ENCODE measurements at regions not wholly inside any gene's neighbourhood (a gene's known extent, or its start where the extent isn't known, plus 50 kb on each side); places are given as distances from the start of the nearest gene placed in this dataset.
A peak's percentile ranks its signal among the peaks of the same experiment; 100 is the strongest.

GRCh38 chr1:224541901-224542630 lies 74.1 kb upstream of the CNIH3 start:
- Histone ChIP-seq H3K4me1 (ENCODE audit: control insufficient read depth, insufficient read depth, low read length) (no peaks in the 10 kb centered on the region), H3K9me3 (replicated peaks; ENCODE audit: control insufficient read depth, insufficient read depth, low read length) (no peaks in the 10 kb centered on the region), H3K9ac (ENCODE audit: control insufficient read depth, insufficient read depth, low read length) (no peak overlapping the region), H4K20me1 (ENCODE audit: control insufficient read depth, insufficient read depth) (no peaks in the 10 kb centered on the region), H3K27me3 (replicated peaks in 1 of 2; ENCODE audit: control insufficient read depth in 2 of 2, insufficient read depth in 2 of 2, low read length in 1 of 2) (peaks cover 0 to 3% of the 10 kb centered on the region in 2 experiments; a peak in 3 of 4 replicates), H3K79me2 (ENCODE audit: control insufficient read depth, insufficient read depth, low read length) (no peaks in the 10 kb centered on the region), H2AFZ (ENCODE audit: control insufficient read depth, low read depth, low read length) (no peak overlapping the region), H3K4me3 (no peak overlapping the region), H3K4me2 (ENCODE audit: control insufficient read depth, insufficient read depth) (no peak overlapping the region), H3K36me3 (ENCODE audit: control insufficient read depth in 2 of 2, insufficient read depth in 2 of 2, low read length in 1 of 2) (no peaks in the 10 kb centered on the region), H3K27ac (ENCODE audit: control insufficient read depth, insufficient read depth) (no peak overlapping the region)
- in situ Hi-C loops (cut with MboI): no loop called here
- intact Hi-C loops (cut with micrococcal nuclease; ENCODE audit: unreplicated experiment): no loop called here
- POLR2A ChIA-PET: no interaction called here
- DNase-seq (ENCODE audit: low read depth, low spot score) (no peak), FAIRE-seq (no peak), ATAC-seq (no peak)
- BruUV-seq (replicated peaks): no TSS peak
- 25% methylated on average over 5 of the region's 5 CpGs for WGBS (ENCODE audit: insufficient coverage, insufficient replicate concordance, low lambda C conversion rate, missing lambda C conversion rate)
- TF ChIP-seq GATAD2B (conservative IDR thresholded peaks at IDR 0.05; ENCODE audit: low read depth): no peak
- RAD21 ChIA-PET (ENCODE audit: unreplicated experiment): no interaction called here
- SMC1A ChIA-PET (ENCODE audit: uncharacterized antibody, unreplicated experiment): interaction anchor here (0.8 kb wide), 1 partner anchor 378 kb away, joined by 3 read pairs; no protein-coding TSS in a partner anchor
- CTCF ChIA-PET: interaction anchor here (0.8 kb wide), 1 partner anchor 28 kb away, joined by 4 read pairs; no protein-coding TSS in a partner anchor

- 28% methylated on average over 7 of the region's 7 CpGs for WGBS (ENCODE audit: insufficient coverage, insufficient replicate concordance, low lambda C conversion rate, missing lambda C conversion rate)
- Histone ChIP-seq H3K27me3 (replicated peaks in 1 of 2; ENCODE audit: control insufficient read depth in 2 of 2, insufficient read depth in 2 of 2, low read length in 1 of 2) (peaks cover 0 to 3% of the 10 kb centered on the region in 2 experiments; a peak in 3 of 4 replicates), H3K79me2 (ENCODE audit: control insufficient read depth, insufficient read depth, low read length) (no peaks in the 10 kb centered on the region), H3K4me1 (ENCODE audit: control insufficient read depth, insufficient read depth, low read length) (no peaks in the 10 kb centered on the region), H3K9ac (ENCODE audit: control insufficient read depth, insufficient read depth, low read length) (no peak overlapping the region), H3K4me2 (ENCODE audit: control insufficient read depth, insufficient read depth) (no peak overlapping the region), H3K27ac (ENCODE audit: control insufficient read depth, insufficient read depth) (no peak overlapping the region), H4K20me1 (ENCODE audit: control insufficient read depth, insufficient read depth) (no peaks in the 10 kb centered on the region), H3K4me3 (no peak overlapping the region), H3K36me3 (ENCODE audit: control insufficient read depth in 2 of 2, insufficient read depth in 2 of 2, low read length in 1 of 2) (no peaks in the 10 kb centered on the region), H3K9me3 (replicated peaks; ENCODE audit: control insufficient read depth, insufficient read depth, low read length) (no peaks in the 10 kb centered on the region), H2AFZ (ENCODE audit: control insufficient read depth, low read depth, low read length) (no peak overlapping the region)
- no TSS peak for BruUV-seq (replicated peaks)
- DNase-seq (ENCODE audit: low read depth, low spot score): no peak
- CTCF ChIA-PET: interaction anchor here (0.8 to 1.3 kb wide), 2 partner anchors 29 to 491 kb away, joined by 3 to 4 read pairs; no protein-coding TSS in a partner anchor
- no peak for FAIRE-seq
- RAD21 ChIA-PET (ENCODE audit: unreplicated experiment): interaction anchor here (0.6 kb wide), 1 partner anchor 1361 kb away, joined by 4 read pairs; no protein-coding TSS in a partner anchor
- POLR2A ChIA-PET: no interaction called here
- intact Hi-C loops (cut with micrococcal nuclease; ENCODE audit: unreplicated experiment): no loop called here
- ATAC-seq: peak; percentile 47; the same call in 2 of the 3 replicates
- SMC1A ChIA-PET (ENCODE audit: uncharacterized antibody, unreplicated experiment): interaction anchor here (0.8 kb wide), 1 partner anchor 378 kb away, joined by 3 read pairs; no protein-coding TSS in a partner anchor
- in situ Hi-C loops (cut with MboI): no loop called here
- no peak for TF ChIP-seq TARDBP (IDR thresholded peaks at IDR 0.05; ENCODE audit: borderline replicate concordance)
- no peak for TF ChIP-seq TAF1 (IDR thresholded peaks at IDR 0.05; ENCODE audit: borderline replicate concordance, low read depth, low read length)
- no peak for TF ChIP-seq SIN3A (IDR thresholded peaks at IDR 0.05; ENCODE audit: low read depth, low read length)
- TF ChIP-seq CUX1 (IDR thresholded peaks at IDR 0.05; ENCODE audit: insufficient replicate concordance, low read depth, low read length): no peak
- no peak for TF ChIP-seq NR2C1 (IDR thresholded peaks at IDR 0.05)
- TF ChIP-seq MYB (IDR thresholded peaks at IDR 0.05; ENCODE audit: borderline replicate concordance, low read depth, low read length): no peak
- no peak for TF ChIP-seq HDGF (IDR thresholded peaks at IDR 0.05)
- no peak for TF ChIP-seq NBN (IDR thresholded peaks at IDR 0.05)
These were observed 73.2 kb upstream of the CNIH3 start for GRCh38 chr1:224542783-224543440.

All from GM12878 (cell line).